ENCODE measurements at regions not wholly inside any gene's neighbourhood (a gene's known extent, or its start where the extent isn't known, plus 50 kb on each side); places are given as distances from the start of the nearest gene placed in this dataset.

GRCh38 chr5:6261668-6262067 is 116.7 kb downstream of the MED10 start:
- Histone ChIP-seq H2AFZ (ENCODE audit: low read length) (no peak overlapping the region), H3K4me2 (ENCODE audit: extremely low read depth, insufficient read depth, low read length) (no peak overlapping the region), H3K36me3 (ENCODE audit: control insufficient read depth, insufficient read depth, low read length) (no peaks in the 10 kb centered on the region), H3K27me3 (ENCODE audit: control insufficient read depth, insufficient read depth, low read length) (no peaks in the 10 kb centered on the region), H4K20me1 (ENCODE audit: control insufficient read depth, extremely low read depth, insufficient read depth, low read length) (no peaks in the 10 kb centered on the region), H3K4me3 (replicated peaks in 1 of 4; ENCODE audit: control extremely low read depth in 1 of 4, insufficient read depth in 1 of 4, low read depth in 3 of 4, low read length in 4 of 4) (no peak overlapping the region), H3K9ac (ENCODE audit: insufficient read depth, low read length) (no peak overlapping the region), H3K9me3 (ENCODE audit: control insufficient read depth, insufficient read depth, low read depth, low read length) (no peaks in the 10 kb centered on the region), H3K79me2 (ENCODE audit: control insufficient read depth, insufficient read depth, low read length) (no peaks in the 10 kb centered on the region), H3K27ac (ENCODE audit: insufficient read depth, low read length) (no peak overlapping the region), H3K4me1 (ENCODE audit: control insufficient read depth, extremely low read depth, insufficient read depth, low read length) (no peaks in the 10 kb centered on the region)
- DNase-seq (ENCODE audit: low read depth in 2 of 2) = no peak
- TF ChIP-seq, protein P1, sequence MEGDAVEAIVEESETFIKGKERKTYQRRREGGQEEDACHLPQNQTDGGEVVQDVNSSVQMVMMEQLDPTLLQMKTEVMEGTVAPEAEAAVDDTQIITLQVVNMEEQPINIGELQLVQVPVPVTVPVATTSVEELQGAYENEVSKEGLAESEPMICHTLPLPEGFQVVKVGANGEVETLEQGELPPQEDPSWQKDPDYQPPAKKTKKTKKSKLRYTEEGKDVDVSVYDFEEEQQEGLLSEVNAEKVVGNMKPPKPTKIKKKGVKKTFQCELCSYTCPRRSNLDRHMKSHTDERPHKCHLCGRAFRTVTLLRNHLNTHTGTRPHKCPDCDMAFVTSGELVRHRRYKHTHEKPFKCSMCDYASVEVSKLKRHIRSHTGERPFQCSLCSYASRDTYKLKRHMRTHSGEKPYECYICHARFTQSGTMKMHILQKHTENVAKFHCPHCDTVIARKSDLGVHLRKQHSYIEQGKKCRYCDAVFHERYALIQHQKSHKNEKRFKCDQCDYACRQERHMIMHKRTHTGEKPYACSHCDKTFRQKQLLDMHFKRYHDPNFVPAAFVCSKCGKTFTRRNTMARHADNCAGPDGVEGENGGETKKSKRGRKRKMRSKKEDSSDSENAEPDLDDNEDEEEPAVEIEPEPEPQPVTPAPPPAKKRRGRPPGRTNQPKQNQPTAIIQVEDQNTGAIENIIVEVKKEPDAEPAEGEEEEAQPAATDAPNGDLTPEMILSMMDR (conservative IDR thresholded peaks at IDR 0.05 in 1 of 2, IDR thresholded peaks at IDR 0.05 in 1 of 2; ENCODE audit: low read depth in 1 of 2, low read length in 2 of 2) = no peak
- no peak for TF ChIP-seq EZH2 (IDR thresholded peaks at IDR 0.05; ENCODE audit: low read length, missing control alignments)

GRCh38 chr5:6261256-6261655 is 117.1 kb downstream of the MED10 start:
- no peaks in the 10 kb centered on the region for H3K9me3 ChIP-seq (ENCODE audit: control insufficient read depth, insufficient read depth, low read depth, low read length)
- no peak overlapping the region for H3K9ac ChIP-seq (ENCODE audit: insufficient read depth, low read length)
- TF ChIP-seq EZH2 (IDR thresholded peaks at IDR 0.05; ENCODE audit: low read length, missing control alignments) = no peak
- TF ChIP-seq, protein P1 (conservative IDR thresholded peaks at IDR 0.05 in 1 of 2, IDR thresholded peaks at IDR 0.05 in 1 of 2; ENCODE audit: low read depth in 1 of 2, low read length in 2 of 2) = no peak
- H3K79me2 ChIP-seq (ENCODE audit: control insufficient read depth, insufficient read depth, low read length) = no peaks in the 10 kb centered on the region
- H3K27ac ChIP-seq (ENCODE audit: insufficient read depth, low read length) = no peak overlapping the region
- H3K27me3 ChIP-seq (ENCODE audit: control insufficient read depth, insufficient read depth, low read length) = no peaks in the 10 kb centered on the region
- H3K4me2 ChIP-seq (ENCODE audit: extremely low read depth, insufficient read depth, low read length) = no peak overlapping the region
- no peaks in the 10 kb centered on the region for H3K36me3 ChIP-seq (ENCODE audit: control insufficient read depth, insufficient read depth, low read length)
- no peaks in the 10 kb centered on the region for H4K20me1 ChIP-seq (ENCODE audit: control insufficient read depth, extremely low read depth, insufficient read depth, low read length)
- H3K4me3 ChIP-seq (replicated peaks in 1 of 4; ENCODE audit: control extremely low read depth in 1 of 4, insufficient read depth in 1 of 4, low read depth in 3 of 4, low read length in 4 of 4) = no peak overlapping the region
- no peak for DNase-seq (ENCODE audit: low read depth in 2 of 2)
- no peaks in the 10 kb centered on the region for H3K4me1 ChIP-seq (ENCODE audit: control insufficient read depth, extremely low read depth, insufficient read depth, low read length)
- no peak overlapping the region for H2AFZ ChIP-seq (ENCODE audit: low read length)

GRCh38 chr5:6260846-6261245 is 117.5 kb downstream of the MED10 start:
- Histone ChIP-seq H3K9me3 (ENCODE audit: control insufficient read depth, insufficient read depth, low read depth, low read length) (no peaks in the 10 kb centered on the region), H3K27ac (ENCODE audit: insufficient read depth, low read length) (no peak overlapping the region), H4K20me1 (ENCODE audit: control insufficient read depth, extremely low read depth, insufficient read depth, low read length) (no peaks in the 10 kb centered on the region), H3K4me3 (replicated peaks in 1 of 4; ENCODE audit: control extremely low read depth in 1 of 4, insufficient read depth in 1 of 4, low read depth in 3 of 4, low read length in 4 of 4) (no peak overlapping the region), H2AFZ (ENCODE audit: low read length) (no peak overlapping the region), H3K9ac (ENCODE audit: insufficient read depth, low read length) (no peak overlapping the region), H3K4me1 (ENCODE audit: control insufficient read depth, extremely low read depth, insufficient read depth, low read length) (no peaks in the 10 kb centered on the region), H3K27me3 (ENCODE audit: control insufficient read depth, insufficient read depth, low read length) (no peaks in the 10 kb centered on the region), H3K36me3 (ENCODE audit: control insufficient read depth, insufficient read depth, low read length) (no peaks in the 10 kb centered on the region), H3K79me2 (ENCODE audit: control insufficient read depth, insufficient read depth, low read length) (no peaks in the 10 kb centered on the region), H3K4me2 (ENCODE audit: extremely low read depth, insufficient read depth, low read length) (no peak overlapping the region)
- no peak for DNase-seq (ENCODE audit: low read depth in 2 of 2)
- TF ChIP-seq, protein P1 (conservative IDR thresholded peaks at IDR 0.05 in 1 of 2, IDR thresholded peaks at IDR 0.05 in 1 of 2; ENCODE audit: low read depth in 1 of 2, low read length in 2 of 2) = no peak
- no peak for TF ChIP-seq EZH2 (IDR thresholded peaks at IDR 0.05; ENCODE audit: low read length, missing control alignments)

Measured in fibroblast of lung (primary cell).